AG04450 (cell line): ENCODE measurements at regions not wholly inside any gene's neighbourhood (a gene's known extent, or its start where the extent isn't known, plus 50 kb on each side); places are given as distances from the start of the nearest gene placed in this dataset.

Source experiments
- CTCF ChIA-PET: fragments of 300-600, 350-600 bp; formaldehyde crosslinking; extraction: SDS; loops from one replicate; lab custom pipeline; 2022; ENCODE audit warnings: antibody characterized with exemption, inconsistent platforms; lab: Charles Lee
- POLR2A ChIA-PET: fragments of 350-600 bp; formaldehyde crosslinking; extraction: SDS; loops from one replicate; lab custom pipeline; 2021; ENCODE audit warnings: antibody characterized with exemption, inconsistent platforms; lab: Yijun Ruan, JAX
- DNase-seq: peaks from one replicate; pipeline ENCODE4 v3.0.0-alpha.2; 2011; ENCODE audit warnings: low read depth, low spot score
- H3K27ac ChIP-seq: one replicate; pipeline ENCODE4 v1.5.1; 2012; ENCODE audit warnings: low read depth, low read length, control low read depth
- H3K27me3 ChIP-seq: one replicate; pipeline ENCODE4 v1.6.0; 2012; ENCODE audit warnings: low read length; ENCODE audit not compliant: control insufficient read depth, insufficient read depth
- H3K4me3 ChIP-seq: 2 replicates; pipeline ENCODE4 v1.5.1; 2011; ENCODE audit warnings: mild to moderate bottlenecking, low read depth, low read length, control low read depth
- H3K9me3 ChIP-seq: 2 replicates; pipeline ENCODE4 v1.5.1; 2012; ENCODE audit warnings: low read length; ENCODE audit not compliant: control insufficient read depth, insufficient read depth
- CTCF ChIP-seq: IDR thresholded peaks from 2 replicates; pipeline ENCODE4 v1.5.1; 2011; ENCODE audit warnings: low read depth, low read length, control low read depth, inconsistent platforms

DNA sequence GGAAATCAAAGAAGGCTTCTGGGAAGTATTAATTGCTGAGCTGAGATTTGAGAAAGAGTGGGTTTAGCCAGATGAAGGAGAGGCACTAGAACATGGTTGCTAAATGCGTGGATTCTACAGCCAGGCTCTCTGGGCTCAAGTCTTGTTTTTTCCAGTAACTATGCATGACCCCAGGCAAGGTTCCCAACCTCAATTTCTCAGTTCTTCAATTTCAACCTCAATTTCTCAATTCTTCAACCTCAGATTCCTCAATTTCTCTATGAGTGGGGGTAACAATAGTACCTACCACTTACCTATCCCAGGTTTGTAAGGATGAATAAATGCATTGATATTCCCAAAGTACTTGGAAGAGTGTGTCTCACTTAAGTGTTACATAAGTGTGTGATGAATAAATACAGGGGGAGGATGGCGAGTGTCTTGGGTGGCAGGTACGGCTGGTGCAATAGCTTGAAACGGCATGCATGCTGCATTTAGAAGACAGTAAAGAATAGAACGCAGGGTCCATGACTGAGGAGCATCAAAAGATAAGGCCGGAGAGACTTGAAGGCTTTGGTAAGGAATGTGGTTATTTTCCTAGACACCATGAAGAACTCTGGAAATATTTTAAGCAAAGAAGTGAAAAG, 149.1 kb upstream of the ATP2B1 start:
- H3K27me3 ChIP-seq, result no peaks in the 10 kb centered on the region
- no peak for TF ChIP-seq CTCF
- CTCF ChIA-PET, result interaction anchor here (0.6 kb wide), 1 partner anchor 1085 kb away, joined by 3 read pairs; no protein-coding TSS in a partner anchor
- no peak overlapping the region for H3K27ac ChIP-seq
- no peak for DNase-seq
- H3K4me3 ChIP-seq, result no peak overlapping the region
- H3K9me3 ChIP-seq, result no peaks in the 10 kb centered on the region
- POLR2A ChIA-PET, result no interaction called here

- no peak for TF ChIP-seq CTCF
- H3K9me3 ChIP-seq, result no peaks in the 10 kb centered on the region
- no peaks in the 10 kb centered on the region for H3K27me3 ChIP-seq
- no peak overlapping the region for H3K4me3 ChIP-seq
- POLR2A ChIA-PET, result no interaction called here
- CTCF ChIA-PET, result no interaction called here
- no peak overlapping the region for H3K27ac ChIP-seq
- no peak for DNase-seq
Observed at GRCh38 chr12:89856431-89856830, 147.8 kb upstream of the ATP2B1 start.

DNA sequence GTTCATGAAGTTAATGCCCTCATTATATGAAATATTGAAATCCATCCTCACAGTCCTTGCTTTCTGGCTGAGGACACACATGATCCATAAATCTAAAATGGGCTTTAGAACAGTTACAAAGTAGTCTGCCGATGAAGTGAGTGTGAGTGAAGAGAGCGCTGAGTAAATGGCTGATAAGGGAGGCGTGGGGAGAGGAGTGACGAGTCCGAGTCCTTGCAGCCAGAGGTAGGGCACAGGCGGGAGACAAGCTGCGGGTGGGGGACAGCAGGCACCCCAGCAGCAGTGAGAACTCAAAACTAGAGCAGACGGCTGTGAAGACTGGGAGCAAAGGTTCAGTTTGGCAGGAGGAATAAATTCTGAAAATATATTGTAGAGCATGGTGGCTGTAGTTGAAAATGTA, 140.1 kb upstream of the ATP2B1 start:
- CTCF ChIA-PET, result interaction anchor here (0.8 kb wide), 1 partner anchor 15 kb away, joined by 3 read pairs; no protein-coding TSS in a partner anchor
- TF ChIP-seq CTCF, result no peak
- Histone ChIP-seq H3K27ac (no peak overlapping the region), H3K9me3 (no peaks in the 10 kb centered on the region), H3K4me3 (no peak overlapping the region), H3K27me3 (no peaks in the 10 kb centered on the region)
- POLR2A ChIA-PET, result no interaction called here
- DNase-seq, result no peak

DNA sequence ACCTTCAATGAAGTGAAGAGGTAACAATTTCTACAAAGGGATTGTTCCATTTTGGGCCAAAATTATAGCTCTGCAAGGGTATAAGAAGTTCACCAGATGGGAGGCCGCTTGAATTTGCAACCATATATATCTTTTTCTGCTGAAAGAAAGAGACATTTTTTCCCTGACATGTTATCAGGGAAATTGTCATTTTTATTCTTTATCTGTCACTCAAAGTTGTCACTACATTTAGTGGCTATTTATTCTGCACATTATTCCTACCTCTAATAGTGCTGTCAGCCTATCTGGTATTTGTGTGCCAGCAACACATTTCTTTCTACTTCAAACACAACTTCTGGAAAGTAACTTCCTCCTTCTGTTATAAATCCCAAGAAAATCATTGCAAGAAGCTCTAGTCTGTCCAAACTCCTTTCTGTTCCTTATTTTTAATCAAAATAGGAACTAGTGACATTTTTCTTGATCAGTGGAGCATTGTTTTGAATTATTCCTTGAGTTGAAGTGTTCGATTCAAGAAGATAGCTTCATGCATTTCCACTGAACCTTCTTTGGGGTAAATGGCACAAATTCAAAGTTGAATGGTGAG, 137.9 kb upstream of the ATP2B1 start:
- no peaks in the 10 kb centered on the region for H3K9me3 ChIP-seq
- no peak for TF ChIP-seq CTCF
- ChIA-PET POLR2A (no interaction called here), CTCF (no interaction called here)
- no peak overlapping the region for H3K4me3 ChIP-seq
- DNase-seq, result no peak
- H3K27ac ChIP-seq, result no peak overlapping the region
- H3K27me3 ChIP-seq, result no peaks in the 10 kb centered on the region

DNA sequence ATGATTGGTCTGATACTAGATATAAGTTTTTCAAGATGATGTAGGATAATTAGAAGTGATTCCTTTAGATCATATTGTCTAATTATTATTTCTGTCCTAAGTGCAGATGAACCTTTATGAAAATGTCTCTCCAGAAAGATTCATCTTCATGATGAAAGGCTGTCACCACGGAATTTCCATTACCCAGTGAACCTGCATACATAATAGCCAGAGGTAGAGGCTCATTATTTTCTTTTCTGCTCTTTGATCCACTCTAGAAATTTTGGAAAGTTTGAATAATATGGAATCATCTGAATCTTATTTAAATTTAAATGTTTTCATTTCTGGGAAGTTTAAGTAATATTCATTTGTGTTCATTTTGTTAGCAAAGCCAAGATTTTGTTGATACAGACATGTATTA, 137.1 kb upstream of the ATP2B1 start:
- ChIA-PET POLR2A (no interaction called here), CTCF (no interaction called here)
- no peaks in the 10 kb centered on the region for H3K27me3 ChIP-seq
- no peak for TF ChIP-seq CTCF
- no peak overlapping the region for H3K4me3 ChIP-seq
- no peaks in the 10 kb centered on the region for H3K9me3 ChIP-seq
- no peak overlapping the region for H3K27ac ChIP-seq
- no peak for DNase-seq
